HCT116 (cell line): ENCODE measurements at regions not wholly inside any gene's neighbourhood (a gene's known extent, or its start where the extent isn't known, plus 50 kb on each side); places are given as distances from the start of the nearest gene placed in this dataset.

Source experiments
- ATAC-seq: fragments of 200-7000 bp; cut with Tn5 transposase; 2 replicates; pipeline ENCODE4 v1.9.1; 2020; ENCODE audit warnings: mild to moderate bottlenecking, moderate library complexity
- BruUV-seq: library from RNA; stranded (reverse); fragments of 400-500 nt; replicated peaks from 2 replicates; lab custom pipeline; 2021; lab: Mats Ljungman, UMichigan
- CTCF ChIA-PET: fragments of 300-600 bp; sonication (Branson Sonifier 250); formaldehyde crosslinking; loops from one replicate; lab custom pipeline; 2021; ENCODE audit warnings: antibody characterized with exemption; lab: Charles Lee
- POLR2A ChIA-PET: fragments of 300-600, 350-600 bp; sonication (Branson Sonifier 250); formaldehyde crosslinking; loops from one replicate; lab custom pipeline; 2021; ENCODE audit warnings: antibody characterized with exemption; lab: Charles Lee
- RAD21 ChIA-PET, 2 experiments: fragments of 300-600 bp; sonication (Branson Sonifier 250); formaldehyde crosslinking; loops; one replicate each; lab custom pipeline; 2023; ENCODE audit warnings: low total read pairs in 2 of 2; ENCODE audit not compliant: uncharacterized antibody in 2 of 2, unreplicated experiment in 2 of 2, low non-redundant PET in 1 of 2; lab: Charles Lee
- DNase-seq: peaks from one replicate; pipeline ENCODE4 v3.0.0-alpha.2; 2010; ENCODE audit warnings: low read depth, low spot score
- H2AFZ ChIP-seq: fragments of 200-600 bp; shearing (Covaris generic), sonication (generic); 2 replicates; pipeline ENCODE4 v1.6.1; 2017; ENCODE audit warnings: low read depth, mixed run types, mixed read lengths, antibody characterized with exemption, low read length; ENCODE audit not compliant: poor library complexity, severe bottlenecking
- H3K27ac ChIP-seq: 2 replicates; pipeline ENCODE4 v1.5.1; 2012; ENCODE audit warnings: low read depth, low read length
- H3K27me3 ChIP-seq: fragments of 200-600 bp; sonication (generic); 2 replicates; pipeline ENCODE4 v1.6.1; 2016; ENCODE audit warnings: mixed run types, low read length, mixed read lengths; ENCODE audit not compliant: insufficient read depth
- H3K36me3 ChIP-seq, 2 experiments: fragments of 200-500 bp in 1 of 2; fragments of 200-600 bp in 1 of 2; sonication (Bioruptor generic) in 1 of 2; sonication (generic) in 1 of 2; 2 replicates each; pipeline versions ENCODE4 v1.5.1 to v1.6.1; 2014 to 2016; ENCODE audit warnings: low read length in 2 of 2, inconsistent platforms in 1 of 2, mixed read lengths in 1 of 2, mixed run types in 1 of 2; ENCODE audit not compliant: insufficient read depth in 2 of 2, control insufficient read depth in 1 of 2
- H3K4me1 ChIP-seq, 2 experiments: fragments of 200-600 bp in 1 of 2; sonication (generic) in 1 of 2; 2 replicates each; pipeline versions ENCODE4 v1.5.1 to v1.6.1; 2012 to 2017; ENCODE audit warnings: low read length in 2 of 2, inconsistent platforms in 1 of 2, mild to moderate bottlenecking in 1 of 2, mixed read lengths in 1 of 2, mixed run types in 1 of 2, moderate library complexity in 1 of 2; ENCODE audit not compliant: insufficient read depth in 2 of 2, control insufficient read depth in 1 of 2
- H3K4me2 ChIP-seq: fragments of 200-600 bp; sonication (generic); 2 replicates; pipeline ENCODE4 v1.6.1; 2017; ENCODE audit warnings: mixed run types, low read length, mixed read lengths
- H3K4me3 ChIP-seq, 2 experiments: fragments of 200-600 bp in 1 of 2; sonication (generic) in 1 of 2; replicated peaks in 1 of 2; 2 replicates each; pipeline ENCODE4 v1.5.1; 2011 to 2016; ENCODE audit warnings: low read length in 2 of 2, control low read depth in 1 of 2, low read depth in 1 of 2, mild to moderate bottlenecking in 1 of 2, mixed read lengths in 1 of 2, mixed run types in 1 of 2
- H3K79me2 ChIP-seq: fragments of 200-600 bp; sonication (generic); 2 replicates; pipeline ENCODE4 v1.6.1; 2017; ENCODE audit warnings: mild to moderate bottlenecking, mixed run types, low read length, moderate library complexity, mixed read lengths; ENCODE audit not compliant: insufficient read depth
- H3K9ac ChIP-seq: fragments of 200-600 bp; sonication (generic); 2 replicates; pipeline ENCODE4 v1.6.1; 2016; ENCODE audit warnings: low read length, mixed read lengths
- H3K9me2 ChIP-seq: fragments of 200-600 bp; sonication (generic), shearing (Covaris generic); 2 replicates; pipeline ENCODE4 v1.6.1; 2017; ENCODE audit warnings: mixed run types, mild to moderate bottlenecking, moderate library complexity; ENCODE audit not compliant: insufficient read depth
- H3K9me3 ChIP-seq, 2 experiments: fragments of 200-500 bp in 1 of 2; fragments of 200-600 bp in 1 of 2; sonication (Bioruptor generic) in 1 of 2; sonication (generic) in 1 of 2; 2 replicates each; pipeline ENCODE4 v1.6.1; 2014 to 2017; ENCODE audit warnings: low read length in 2 of 2, mixed read lengths in 2 of 2, inconsistent platforms in 1 of 2, low read depth in 1 of 2, mild to moderate bottlenecking in 1 of 2, mixed run types in 1 of 2, moderate library complexity in 1 of 2; ENCODE audit not compliant: control insufficient read depth in 1 of 2, insufficient read depth in 1 of 2
- H4K20me1 ChIP-seq: fragments of 200-600 bp; sonication (generic), shearing (Covaris generic); 2 replicates; pipeline ENCODE4 v1.6.1; 2017; ENCODE audit warnings: mixed run types, mild to moderate bottlenecking, moderate library complexity; ENCODE audit not compliant: insufficient read depth
- CBX3 ChIP-seq: IDR thresholded peaks from 2 replicates; pipeline ENCODE4 v1.6.1; 2012; ENCODE audit warnings: low read depth
- EGR1 ChIP-seq: IDR thresholded peaks from 2 replicates; pipeline ENCODE4 v1.6.1; 2012; ENCODE audit warnings: low read depth
- EZH2 ChIP-seq: fragments of 200-600 bp; sonication (generic); IDR thresholded peaks from 2 replicates; pipeline ENCODE4 v1.6.1; 2017; ENCODE audit warnings: antibody characterized with exemption, mixed run types
- JUND ChIP-seq: IDR thresholded peaks from 2 replicates; pipeline ENCODE4 v1.6.1; 2012
- RAD21 ChIP-seq: IDR thresholded peaks from 2 replicates; pipeline ENCODE4 v1.6.1; 2012; ENCODE audit warnings: low read depth, mild to moderate bottlenecking
- TCF7L2 ChIP-seq: IDR thresholded peaks from 2 replicates; pipeline ENCODE4 v1.7.0; 2011; ENCODE audit warnings: borderline replicate concordance, inconsistent platforms; ENCODE audit not compliant: insufficient read depth, insufficient read length; ENCODE audit errors: extremely low read depth
- ZFX ChIP-seq: fragments of 450-650 bp; IDR thresholded peaks from 2 replicates; pipeline ENCODE4 v1.6.1; 2017
- intact Hi-C: fragments of 100-400 bp; cut with micrococcal nuclease; formaldehyde crosslinking; loops from 2 replicates; pipeline ENCODE4 v1.10.0; 2022
- TF ChIP-seq, protein P1 (sequence below): IDR thresholded peaks from 2 replicates; pipeline ENCODE4 v1.6.1; 2012
- TF ChIP-seq, protein P2 (sequence below): IDR thresholded peaks from 2 replicates; pipeline ENCODE4 v1.6.1; 2011; ENCODE audit warnings: mild to moderate bottlenecking, low read length, moderate library complexity; ENCODE audit not compliant: insufficient replicate concordance; ENCODE audit errors: extremely low read depth
- TF ChIP-seq, protein P3 (sequence below), 3 experiments: fragments of 200-600 bp in 1 of 3; sonication (generic) in 1 of 3; IDR thresholded peaks in 2 of 3; conservative IDR thresholded peaks in 1 of 3; 2 replicates each; pipeline ENCODE4 v1.5.1; 2012 to 2017; ENCODE audit warnings: low read depth in 2 of 3, low read length in 2 of 3, antibody characterized with exemption in 1 of 3, borderline replicate concordance in 1 of 3, control low read depth in 1 of 3, mild to moderate bottlenecking in 1 of 3, mixed read lengths in 1 of 3, mixed run types in 1 of 3, moderate library complexity in 1 of 3; ENCODE audit not compliant: insufficient read depth in 1 of 3

DNA sequence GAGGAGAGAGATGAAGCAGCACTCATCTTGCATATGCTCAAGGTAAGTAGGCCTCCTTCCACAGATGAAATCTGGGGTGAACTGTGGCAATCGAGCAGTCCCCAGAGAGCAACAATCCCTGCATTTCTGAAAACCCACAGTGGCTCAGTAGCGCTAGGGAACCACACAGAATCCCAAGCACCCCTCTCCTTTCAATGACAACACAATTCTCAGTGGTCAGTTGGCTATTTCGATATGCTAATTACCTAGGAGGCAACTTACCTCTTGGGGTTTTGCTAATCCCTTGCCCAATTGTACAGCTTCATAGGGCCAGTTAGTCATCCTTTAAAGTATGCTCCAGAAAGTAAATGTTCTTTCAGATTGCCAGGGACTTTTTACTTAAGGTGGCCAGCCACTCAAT lies 1035.7 kb downstream of the BCL11B start:
- TF ChIP-seq RAD21 = no peak
- TF ChIP-seq TCF7L2 = no peak
- TF ChIP-seq JUND = no peak
- TF ChIP-seq, protein P1, sequence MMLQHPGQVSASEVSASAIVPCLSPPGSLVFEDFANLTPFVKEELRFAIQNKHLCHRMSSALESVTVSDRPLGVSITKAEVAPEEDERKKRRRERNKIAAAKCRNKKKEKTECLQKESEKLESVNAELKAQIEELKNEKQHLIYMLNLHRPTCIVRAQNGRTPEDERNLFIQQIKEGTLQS = no peak
- no peak for TF ChIP-seq EGR1
- TF ChIP-seq, protein P2, sequence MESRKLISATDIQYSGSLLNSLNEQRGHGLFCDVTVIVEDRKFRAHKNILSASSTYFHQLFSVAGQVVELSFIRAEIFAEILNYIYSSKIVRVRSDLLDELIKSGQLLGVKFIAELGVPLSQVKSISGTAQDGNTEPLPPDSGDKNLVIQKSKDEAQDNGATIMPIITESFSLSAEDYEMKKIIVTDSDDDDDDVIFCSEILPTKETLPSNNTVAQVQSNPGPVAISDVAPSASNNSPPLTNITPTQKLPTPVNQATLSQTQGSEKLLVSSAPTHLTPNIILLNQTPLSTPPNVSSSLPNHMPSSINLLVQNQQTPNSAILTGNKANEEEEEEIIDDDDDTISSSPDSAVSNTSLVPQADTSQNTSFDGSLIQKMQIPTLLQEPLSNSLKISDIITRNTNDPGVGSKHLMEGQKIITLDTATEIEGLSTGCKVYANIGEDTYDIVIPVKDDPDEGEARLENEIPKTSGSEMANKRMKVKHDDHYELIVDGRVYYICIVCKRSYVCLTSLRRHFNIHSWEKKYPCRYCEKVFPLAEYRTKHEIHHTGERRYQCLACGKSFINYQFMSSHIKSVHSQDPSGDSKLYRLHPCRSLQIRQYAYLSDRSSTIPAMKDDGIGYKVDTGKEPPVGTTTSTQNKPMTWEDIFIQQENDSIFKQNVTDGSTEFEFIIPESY = no peak
- no peak for TF ChIP-seq ZFX
- no peak for TF ChIP-seq EZH2
- TF ChIP-seq, protein P3, sequence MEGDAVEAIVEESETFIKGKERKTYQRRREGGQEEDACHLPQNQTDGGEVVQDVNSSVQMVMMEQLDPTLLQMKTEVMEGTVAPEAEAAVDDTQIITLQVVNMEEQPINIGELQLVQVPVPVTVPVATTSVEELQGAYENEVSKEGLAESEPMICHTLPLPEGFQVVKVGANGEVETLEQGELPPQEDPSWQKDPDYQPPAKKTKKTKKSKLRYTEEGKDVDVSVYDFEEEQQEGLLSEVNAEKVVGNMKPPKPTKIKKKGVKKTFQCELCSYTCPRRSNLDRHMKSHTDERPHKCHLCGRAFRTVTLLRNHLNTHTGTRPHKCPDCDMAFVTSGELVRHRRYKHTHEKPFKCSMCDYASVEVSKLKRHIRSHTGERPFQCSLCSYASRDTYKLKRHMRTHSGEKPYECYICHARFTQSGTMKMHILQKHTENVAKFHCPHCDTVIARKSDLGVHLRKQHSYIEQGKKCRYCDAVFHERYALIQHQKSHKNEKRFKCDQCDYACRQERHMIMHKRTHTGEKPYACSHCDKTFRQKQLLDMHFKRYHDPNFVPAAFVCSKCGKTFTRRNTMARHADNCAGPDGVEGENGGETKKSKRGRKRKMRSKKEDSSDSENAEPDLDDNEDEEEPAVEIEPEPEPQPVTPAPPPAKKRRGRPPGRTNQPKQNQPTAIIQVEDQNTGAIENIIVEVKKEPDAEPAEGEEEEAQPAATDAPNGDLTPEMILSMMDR (IDR thresholded peaks at IDR 0.05 in 2 of 3, conservative IDR thresholded peaks at IDR 0.05 in 1 of 3; ENCODE audit: borderline replicate concordance in 1 of 3, insufficient read depth in 1 of 3, low read depth in 2 of 3, low read length in 2 of 3) = no peak
- TF ChIP-seq CBX3 = no peak
- Histone ChIP-seq H3K4me1 (no peaks in the 10 kb centered on the region), H2AFZ (no peak overlapping the region), H3K79me2 (no peaks in the 10 kb centered on the region), H3K9me2 (no peaks in the 10 kb centered on the region), H3K36me3 (no peaks in the 10 kb centered on the region), H3K27me3 (no peaks in the 10 kb centered on the region), H3K27ac (no peak overlapping the region), H3K9ac (no peak overlapping the region), H4K20me1 (no peaks in the 10 kb centered on the region), H3K9me3 (no peaks in the 10 kb centered on the region), H3K4me3 (no peak overlapping the region), H3K4me2 (no peak overlapping the region)
- DNase-seq = no peak
- ATAC-seq = no peak
- intact Hi-C loops = no loop called here
- RAD21 ChIA-PET = no interaction called here
- BruUV-seq = no TSS peak
- POLR2A ChIA-PET = no interaction called here
- CTCF ChIA-PET = no interaction called here
